Forelimb muscle (tissue), 1 donor: ENCODE measurements at regions not wholly inside any gene's neighbourhood (a gene's known extent, or its start where the extent isn't known, plus 50 kb on each side); places are given as distances from the start of the nearest gene placed in this dataset.
"Not testable (repeated sequence)": the region's sequence is repeated elsewhere in the genome, so short reads cannot be mapped to it uniquely, and the experiment has no call there.

ENCODE experiments used
- DNase-seq: peaks from one replicate; pipeline ENCODE4 v3.0.0-alpha.2; 2013; ENCODE audit warnings: low read depth

DNA sequence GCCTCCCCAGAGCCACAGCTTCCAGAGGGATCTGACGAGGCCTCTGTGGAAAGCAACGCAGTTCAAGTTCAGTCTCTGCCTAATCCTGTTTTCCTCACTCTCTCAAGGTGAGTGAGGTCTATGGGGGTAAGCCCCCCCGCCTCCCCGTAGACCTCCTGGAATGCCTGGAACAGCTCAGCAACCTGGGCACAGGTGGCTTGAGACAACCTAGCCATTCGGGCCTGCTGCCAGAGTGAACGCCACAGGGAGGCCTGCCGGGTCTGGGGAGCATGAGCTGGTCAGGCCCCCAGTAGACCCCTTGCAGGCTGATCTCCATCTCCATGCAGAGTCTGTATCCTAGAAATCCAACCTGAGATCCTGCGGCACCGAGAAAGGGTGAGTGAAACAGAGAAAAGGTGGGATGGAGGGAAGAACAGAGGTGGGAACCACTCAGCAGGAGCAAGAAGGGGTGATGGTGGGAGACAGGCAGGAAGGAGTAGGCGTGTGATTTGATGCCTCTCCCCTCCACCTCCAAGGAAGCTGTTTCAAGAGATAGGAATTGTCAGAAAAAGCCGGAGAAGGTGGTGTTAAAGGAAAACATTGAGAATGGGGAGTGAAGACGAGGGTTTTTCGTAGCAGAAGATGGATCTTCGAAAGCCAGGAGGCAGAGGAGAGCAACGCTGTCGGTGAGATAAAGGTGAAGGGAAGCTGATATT, 123.1 kb upstream of the PRMT8 start:
- DNase-seq = no peak

DNA sequence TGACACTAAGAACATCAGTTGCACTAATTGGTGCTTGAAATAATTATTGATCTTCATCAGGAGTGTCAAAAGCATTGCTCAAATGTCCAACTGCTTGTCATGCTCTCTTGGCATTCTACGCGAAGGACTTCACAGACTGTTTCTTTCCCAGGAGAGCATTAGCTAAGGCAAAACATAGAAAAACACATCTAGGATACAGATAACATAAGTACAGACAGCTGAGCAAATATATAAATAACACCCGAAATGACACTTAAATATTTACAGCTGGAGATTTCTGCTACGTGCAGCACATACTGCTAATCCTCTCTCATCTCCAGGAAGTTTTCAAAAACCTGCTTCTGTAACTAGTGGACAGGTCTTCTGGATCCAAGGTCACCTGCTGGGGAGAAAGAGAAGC, 120.0 kb upstream of the PRMT8 start:
- no peak for DNase-seq

DNA sequence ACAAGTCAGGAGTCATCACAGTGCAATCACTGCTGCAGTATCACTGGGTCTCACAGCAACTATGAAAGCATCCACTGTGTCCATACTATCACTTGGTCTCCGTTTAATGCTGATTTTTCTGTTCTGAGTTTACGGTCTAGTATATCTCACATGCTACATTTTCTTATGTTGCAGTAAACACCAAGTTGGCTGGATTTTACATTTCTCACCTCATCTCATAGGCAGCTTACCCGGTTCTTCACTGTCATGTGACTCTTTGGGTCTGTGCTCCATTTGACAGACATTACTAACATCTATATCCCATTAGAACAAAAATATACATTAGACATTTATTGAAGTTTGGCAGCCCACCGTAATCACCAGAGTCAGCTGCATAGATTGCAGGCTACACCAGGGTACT, 115.7 kb upstream of the PRMT8 start:
- DNase-seq = no peak

DNA sequence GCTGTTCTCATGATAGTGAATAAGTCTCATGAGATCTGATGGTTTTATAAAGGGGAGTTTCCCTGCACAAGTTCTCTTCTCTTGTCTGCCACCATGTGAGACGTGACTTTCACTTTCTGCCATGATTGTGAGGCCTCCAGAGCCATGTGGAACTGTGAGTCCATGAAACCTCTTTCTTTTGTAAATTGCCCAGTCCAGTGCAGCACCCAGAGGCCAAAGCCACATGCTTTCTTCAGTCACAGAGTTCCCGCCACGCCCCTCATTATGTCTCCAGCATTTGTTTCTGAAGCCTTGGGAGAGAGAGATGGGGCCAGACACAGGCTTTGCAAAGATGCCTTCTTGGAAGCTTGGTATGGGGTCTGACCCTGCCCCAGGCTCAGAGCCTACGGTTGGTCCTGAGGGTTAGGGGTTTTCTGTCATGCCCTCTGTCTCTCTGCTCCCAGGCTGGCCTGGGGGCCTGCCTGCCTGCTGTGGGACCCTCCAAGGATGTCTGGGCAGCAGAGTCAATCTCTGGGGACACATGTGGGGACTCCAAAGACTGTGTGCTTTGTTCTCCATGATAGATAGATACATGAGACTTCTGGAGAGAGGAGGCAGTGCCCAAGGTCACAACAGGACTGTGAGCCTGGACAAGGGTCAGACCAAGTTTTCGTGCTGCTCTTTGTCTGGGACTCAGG, 114.1 kb upstream of the PRMT8 start:
- no peak for DNase-seq

DNA sequence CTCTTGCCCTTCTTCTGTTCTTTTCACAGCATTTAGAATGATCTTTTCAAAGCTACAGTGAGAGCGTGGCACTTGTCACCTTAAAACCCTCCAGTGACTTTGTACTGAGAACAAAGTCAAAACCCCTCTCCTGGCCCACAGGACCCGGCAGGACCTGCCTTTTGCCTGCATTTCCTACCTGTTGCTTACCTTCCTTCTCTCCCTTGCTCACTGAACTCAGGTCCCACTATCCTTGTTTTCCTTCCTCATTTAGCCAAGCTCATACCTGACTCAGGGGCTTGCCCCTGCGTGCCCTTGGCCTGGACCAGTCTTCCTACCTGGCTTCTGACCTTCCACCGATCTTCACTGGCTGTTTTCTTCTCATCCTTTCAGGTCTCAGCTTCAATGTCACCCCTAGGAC, 112.3 kb upstream of the PRMT8 start:
- no peak for DNase-seq

DNA sequence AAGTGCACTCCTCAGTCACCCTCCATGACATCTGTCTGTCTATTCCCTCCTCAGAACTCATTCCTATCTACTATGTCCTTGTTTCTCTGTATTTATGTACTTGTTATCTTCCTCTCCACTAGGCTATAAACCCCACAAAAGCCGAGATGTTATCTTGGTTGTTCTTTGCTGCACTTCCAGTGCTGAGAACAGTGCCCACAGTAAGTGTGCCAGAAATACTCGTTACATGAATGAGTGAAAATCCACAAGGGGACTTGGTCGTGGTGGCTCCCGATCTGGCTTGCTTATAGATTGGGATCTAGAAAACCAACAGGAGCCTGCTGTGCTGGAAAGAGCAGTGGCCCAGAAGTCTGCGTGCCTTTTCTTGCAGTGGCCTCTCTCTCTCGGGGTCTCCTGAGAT, 111.9 kb upstream of the PRMT8 start:
- DNase-seq = no peak

DNA sequence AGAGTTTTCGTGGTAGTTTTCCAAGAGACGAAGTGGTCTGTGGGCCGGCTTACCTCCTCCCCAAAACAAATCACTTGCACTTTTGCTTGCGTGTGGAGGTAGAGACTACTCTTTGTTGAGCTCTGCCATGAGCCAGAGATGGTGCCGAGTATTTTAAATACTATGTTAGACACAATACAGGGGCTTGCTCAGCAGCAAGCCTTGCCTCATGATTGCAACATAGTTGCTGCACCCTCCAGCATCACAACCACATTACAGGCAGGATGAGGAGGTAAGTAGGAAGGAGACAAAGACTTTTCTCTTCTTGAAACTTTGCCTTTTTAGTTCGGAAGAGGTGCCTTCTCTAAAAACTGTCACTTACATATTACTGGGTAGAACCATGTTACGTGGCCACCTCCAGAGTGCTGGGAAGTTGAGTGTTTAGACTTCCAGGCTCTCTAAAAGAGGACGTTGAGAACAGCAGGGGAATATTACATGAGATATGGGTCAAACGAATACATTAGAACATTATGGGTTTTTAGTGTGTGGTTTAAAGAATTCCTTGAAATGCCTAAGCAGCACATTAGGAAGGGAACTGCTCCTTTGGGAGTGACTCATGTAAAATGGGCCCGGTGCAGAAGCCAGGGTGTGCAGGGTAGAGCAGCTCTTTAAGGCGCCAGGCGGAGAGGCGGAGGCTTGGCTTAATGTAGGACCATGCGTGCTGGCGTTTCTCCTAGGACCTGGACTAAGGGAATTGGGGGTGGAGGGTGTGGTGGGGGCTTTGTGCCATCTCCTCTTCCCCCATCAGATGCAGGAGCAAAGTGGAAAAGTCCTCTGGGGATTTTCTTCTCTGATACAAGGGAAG, 110.6 kb upstream of the PRMT8 start:
- DNase-seq = no peak

DNA sequence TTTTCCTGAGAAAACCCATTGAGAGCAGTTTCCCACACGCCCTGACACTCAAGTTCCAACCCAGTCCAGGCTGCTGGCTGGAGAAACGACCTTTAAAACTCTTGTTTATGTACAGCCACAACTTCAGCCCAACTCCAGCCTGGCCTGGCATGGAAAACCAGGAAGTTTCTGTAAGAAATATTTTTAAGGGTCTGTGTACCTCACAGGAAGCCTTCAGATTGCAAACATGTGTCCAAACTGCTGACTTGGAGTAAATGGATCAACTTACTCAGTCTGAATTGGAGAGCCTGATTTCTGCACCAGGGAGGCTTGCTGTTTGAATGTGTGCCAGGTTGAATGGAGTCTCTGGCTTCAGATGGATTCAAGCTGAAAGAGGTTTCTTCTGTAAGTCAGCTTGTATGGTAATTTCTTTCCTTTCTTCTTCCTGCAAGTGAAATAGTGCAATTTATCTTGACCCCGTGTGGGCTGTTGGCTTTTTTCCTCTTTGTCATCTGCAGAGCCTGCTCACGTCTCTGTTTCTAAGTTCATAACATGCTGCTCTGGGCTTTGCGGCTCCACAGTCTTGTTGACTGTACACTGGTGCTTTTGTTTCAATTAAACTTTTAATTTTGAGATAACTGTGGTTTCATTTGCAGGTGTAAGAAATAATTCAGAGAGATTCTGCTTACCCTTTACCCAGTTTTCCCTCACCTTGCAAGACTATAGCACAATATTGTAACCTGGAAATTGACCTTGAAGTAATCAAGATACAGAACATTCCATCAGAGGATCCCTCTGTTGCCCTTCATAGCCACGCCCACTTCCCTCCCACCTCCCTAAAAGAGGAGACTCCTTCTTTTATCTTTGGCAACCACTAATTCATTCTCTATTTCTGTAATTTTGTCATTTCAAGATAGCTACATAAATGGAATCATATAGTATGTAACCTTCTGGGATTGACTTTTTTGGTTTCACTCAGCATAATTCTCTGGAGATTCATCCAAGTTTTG, 109.7 kb upstream of the PRMT8 start:
- peak; percentile 95 for DNase-seq

DNA sequence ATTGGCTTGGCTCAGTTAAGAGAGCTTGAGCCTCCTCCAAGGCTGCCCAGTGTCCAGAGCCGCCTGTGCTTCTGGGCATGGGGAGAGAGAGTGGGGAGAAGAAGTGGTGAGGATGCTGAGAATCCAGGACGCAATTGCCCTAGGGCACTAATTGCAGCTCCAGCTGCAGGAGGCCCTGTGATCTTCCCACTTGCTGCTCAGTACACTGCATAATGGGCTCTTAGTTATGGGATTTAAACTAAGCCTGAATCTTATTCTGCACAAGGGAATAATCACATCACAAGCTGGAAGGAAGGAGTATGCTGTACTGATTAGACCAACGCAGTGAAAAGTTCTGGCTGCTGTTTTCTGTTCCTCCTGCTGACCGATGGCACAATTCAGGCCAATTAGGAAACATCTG, 101.0 kb upstream of the PRMT8 start:
- DNase-seq = no peak

DNA sequence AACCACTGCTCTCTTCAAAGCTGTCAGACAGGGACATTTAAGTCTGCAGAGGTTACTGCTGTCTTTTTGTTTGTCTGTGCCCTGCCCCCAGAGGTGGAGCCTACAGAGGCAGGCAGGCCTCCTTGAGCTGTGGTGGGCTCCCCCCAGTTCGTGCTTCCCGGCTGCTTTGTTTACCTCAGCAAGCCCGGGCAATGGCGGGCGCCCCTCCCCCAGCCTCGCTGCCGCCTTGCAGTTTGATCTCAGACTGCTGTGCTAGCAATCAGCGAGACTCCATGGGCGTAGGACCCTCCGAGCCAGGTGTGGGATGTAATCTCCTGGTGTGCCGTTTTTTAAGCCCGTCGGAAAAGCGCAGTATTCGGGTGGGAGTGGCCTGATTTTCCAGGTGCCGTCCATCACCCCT, 93.4 kb upstream of the PRMT8 start:
- DNase-seq = not testable (repeated sequence)

DNA sequence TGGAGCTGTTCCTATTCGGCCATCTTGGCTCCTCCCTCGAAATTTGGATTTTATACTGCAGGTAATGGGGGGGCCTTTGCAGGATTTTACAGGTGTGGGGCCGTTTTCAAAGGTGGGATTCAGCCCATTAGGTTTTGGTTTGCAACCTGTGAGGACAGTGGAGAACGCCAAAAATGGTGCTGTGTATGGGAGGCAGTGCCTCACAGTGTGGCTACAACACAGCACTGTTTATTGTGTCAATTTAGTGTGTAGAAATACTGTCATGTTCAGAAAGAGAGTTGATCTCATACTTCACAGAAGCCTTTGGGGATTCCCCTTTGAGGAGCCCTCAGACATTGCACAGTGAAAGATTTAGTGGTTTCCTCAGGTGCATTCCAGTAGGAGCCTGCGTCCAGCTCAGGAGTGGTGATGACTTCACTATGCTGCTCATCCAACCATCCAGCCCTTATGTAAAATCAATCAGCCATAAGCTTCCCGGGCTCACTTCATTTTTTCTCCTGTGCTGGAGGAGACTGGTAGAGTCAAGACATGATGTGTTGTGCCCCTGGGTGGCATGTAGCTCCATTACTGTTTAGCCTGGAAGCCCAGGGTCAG, 92.7 kb upstream of the PRMT8 start:
- DNase-seq = no peak

DNA sequence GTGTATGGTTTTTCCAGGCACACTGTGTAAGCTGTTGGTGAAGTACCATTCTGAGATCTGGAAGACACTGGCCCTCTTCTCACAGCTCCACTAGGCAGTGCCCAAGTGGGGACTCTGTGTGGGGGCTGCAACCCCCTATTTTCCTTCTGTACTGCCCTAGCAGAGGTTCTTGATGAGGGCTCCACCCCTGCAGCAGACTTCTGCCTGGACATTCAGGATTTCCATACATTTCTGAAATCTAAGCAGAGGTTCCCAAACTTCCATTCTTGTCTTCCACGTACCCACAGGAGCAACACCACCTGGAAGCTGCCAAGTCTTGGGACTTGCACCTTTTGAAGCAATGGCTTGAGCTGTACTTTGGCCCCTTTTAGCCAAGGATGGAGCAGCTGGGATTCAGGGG, 85.2 kb upstream of the PRMT8 start:
- DNase-seq = no peak

DNA sequence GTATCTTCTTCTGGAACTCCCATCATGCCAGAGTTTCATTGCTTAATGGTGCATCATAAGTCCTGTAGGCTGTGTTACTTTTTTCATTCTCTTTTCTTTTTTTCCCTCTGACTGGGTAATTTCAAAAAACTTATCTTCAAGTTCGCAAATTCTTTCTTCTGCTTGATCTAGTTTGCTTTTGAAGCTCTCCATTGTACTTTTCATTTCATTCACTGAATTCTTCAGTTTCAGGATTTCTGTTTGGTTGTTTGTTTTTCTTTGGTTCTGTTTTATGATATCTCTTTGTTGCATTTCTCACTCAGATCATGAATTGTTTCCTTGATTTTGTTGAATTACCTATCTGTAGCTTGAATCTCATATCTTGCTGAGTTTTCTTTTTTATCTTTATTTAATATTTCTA, 83.3 kb upstream of the PRMT8 start:
- DNase-seq = no peak

DNA sequence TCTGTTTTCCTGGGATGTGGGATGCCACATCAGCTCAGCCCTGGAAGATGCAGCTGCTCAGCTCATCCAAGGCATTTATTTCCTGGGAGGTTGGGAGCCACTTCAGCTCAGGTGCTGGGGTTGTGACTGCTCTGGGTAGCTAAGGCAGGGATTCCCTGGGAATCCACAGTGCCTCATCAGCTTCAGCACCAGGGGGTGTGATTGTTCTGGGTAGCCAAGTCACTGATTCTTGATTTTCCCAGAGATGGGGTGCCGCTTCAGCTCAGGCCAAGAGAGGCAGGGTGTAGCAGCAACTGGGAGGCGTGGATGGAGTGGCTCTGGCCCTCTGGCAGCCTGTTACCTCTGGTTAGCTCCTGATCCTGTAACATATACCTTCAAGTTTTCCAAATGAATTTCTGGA, 81.3 kb upstream of the PRMT8 start:
- DNase-seq = no peak

DNA sequence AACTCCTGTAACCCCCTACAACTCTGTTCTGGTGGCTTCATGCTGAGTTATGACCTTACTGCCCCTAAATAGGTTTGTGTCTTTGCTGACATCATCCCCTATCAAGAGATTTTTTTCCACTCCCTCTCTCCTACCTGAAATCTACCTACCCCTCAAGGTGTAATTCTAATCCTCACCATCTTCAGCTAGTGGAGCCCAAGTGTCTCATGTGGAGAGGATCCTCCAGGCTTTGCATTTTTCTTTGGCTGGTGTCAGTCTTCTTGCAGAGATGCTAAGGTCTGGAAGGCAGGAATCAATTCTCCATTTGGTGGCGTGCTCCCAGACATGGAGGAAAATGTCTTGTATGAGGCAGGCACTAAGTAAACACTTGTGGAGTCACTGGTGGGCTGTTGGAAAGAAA, 74.8 kb upstream of the PRMT8 start:
- DNase-seq = no peak

DNA sequence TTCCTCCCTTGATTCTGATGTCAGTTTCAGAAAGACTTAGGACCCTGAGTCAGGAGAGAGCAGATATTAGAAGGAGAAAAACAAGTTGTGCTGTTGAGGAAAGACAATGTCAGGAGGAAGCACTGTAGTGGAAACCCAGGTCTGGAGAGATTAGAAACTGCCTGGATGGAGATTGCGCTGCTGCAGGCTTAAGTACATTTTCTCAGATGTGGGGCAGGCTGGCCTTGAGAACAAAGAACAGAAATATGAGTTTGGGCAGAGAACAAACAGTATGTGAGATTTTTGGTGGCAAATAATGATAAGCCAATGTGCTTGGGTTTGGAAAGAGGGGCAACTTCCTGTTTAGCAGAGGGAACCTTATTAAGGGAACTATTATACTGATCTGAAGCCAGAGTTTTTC, 74.3 kb upstream of the PRMT8 start:
- no peak for DNase-seq

DNA sequence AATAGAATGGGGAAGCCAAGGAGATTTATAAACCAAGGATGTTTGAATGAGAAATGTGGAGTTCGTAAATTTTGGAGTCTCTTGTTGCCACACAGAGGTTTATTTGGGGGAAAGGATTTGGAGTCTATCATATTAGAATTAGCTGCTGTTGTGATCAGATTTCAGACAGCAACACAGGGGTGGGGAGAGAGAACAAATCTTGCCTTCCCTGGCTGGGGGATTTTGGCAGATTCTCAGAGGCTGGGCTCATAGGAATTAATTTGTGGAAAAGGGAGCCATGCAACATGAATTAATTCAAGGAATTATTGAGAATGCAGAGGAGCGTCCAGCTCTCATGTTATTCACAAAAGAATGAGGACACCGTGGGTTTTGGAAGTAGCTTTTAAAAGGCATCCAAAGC, 73.9 kb upstream of the PRMT8 start:
- DNase-seq = no peak

DNA sequence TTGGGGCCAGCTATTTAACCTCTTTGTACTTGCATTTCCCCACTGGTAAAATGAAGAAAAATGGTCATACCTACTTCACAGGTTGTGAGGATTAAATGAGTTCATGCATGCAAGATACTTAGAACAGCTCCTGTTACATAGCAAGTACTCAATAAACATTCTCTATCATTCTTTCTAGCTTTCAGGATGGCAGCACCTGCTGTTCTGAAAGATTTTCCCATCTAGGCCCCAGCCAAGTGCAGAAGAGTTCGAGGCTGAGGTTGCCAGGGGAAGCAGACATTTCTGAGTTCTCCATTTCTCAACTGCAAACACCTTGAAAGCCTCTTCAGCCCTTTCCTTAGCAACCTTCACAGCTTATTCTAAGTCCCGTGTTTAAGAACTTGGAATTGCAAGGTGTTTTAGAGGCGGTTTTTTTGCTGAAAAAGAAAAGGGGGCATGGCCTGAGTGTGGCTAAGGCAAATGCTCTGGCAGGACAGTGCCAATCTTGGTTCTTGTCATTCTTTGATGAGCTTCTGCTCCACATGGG, 73.0 kb upstream of the PRMT8 start:
- no peak for DNase-seq

DNA sequence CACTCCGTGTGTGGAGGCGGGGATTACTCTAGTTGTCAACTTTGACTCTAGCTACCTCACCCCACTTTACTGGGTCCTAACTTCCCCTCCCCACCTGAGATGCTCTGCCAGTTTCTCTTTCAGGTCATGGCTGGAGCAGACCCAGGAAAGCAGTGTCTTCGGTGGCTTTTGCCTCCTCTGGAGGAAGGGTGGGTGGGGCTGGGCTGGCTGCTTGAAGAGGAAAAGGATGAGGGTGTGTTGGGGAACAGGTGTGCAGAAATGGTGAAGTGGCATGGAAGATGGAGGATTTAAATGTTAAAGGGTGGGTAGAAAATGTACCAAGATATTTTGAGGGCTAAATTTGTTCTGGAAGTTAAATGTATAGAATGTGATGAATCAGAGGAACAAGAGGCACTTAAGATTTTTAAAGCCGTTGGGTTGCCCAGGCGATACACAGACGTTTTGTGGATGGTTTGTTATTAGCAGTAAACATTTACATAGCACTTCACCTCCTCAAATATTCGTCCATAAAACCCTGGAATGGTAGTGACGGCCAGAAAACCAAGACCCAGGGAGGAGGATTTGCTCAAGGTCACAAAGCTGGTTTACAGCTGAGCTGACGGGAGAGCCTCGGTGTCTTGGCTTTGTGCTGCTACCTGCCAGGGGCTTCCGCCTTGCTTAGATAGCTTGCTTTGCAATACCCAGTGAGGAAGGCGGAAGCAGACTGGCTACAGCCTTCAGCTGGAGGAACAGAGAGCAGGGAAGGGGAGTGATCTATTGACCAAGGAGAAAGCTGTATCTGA, 72.2 kb upstream of the PRMT8 start:
- no peak for DNase-seq

DNA sequence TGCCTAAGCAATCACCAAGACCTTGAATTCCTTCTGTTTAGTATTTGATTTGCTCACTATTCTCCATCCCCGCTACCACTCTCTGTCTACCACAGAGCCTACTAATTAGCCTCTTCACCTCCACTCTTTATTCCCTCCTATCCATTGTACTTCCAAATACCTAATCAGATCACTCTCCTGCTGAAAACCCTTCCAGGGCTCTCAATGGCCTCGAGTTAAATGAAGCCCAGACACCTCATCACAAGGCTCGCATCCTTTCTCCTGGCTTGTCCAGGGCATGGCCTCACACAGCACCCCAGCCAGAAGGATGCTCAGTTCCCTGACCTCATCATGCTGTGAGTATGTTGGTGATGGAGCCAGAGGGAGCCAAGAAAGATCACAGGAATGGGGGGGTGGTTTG, 71.4 kb upstream of the PRMT8 start:
- DNase-seq = no peak
